Progenitor cell of endocrine pancreas (in vitro differentiated cells): ENCODE measurements at regions not wholly inside any gene's neighbourhood (a gene's known extent, or its start where the extent isn't known, plus 50 kb on each side); places are given as distances from the start of the nearest gene placed in this dataset.

Experiments
- DNase-seq: peaks from one replicate; pipeline ENCODE4 v3.0.0; 2021; ENCODE audit warnings: low spot score; ENCODE audit not compliant: unreplicated experiment
- H3K27ac Mint-ChIP-seq: 2 replicates; pipeline ENCODE4 v1.8.0; 2021; ENCODE audit warnings: mild to moderate bottlenecking, moderate library complexity, mixed read lengths
- H3K27me3 Mint-ChIP-seq: 2 replicates; pipeline ENCODE4 v1.8.0; 2021; ENCODE audit warnings: mixed read lengths
- H3K36me3 Mint-ChIP-seq: 2 replicates; pipeline ENCODE4 v1.8.0; 2022; ENCODE audit warnings: mixed read lengths; ENCODE audit not compliant: insufficient read depth
- H3K4me1 Mint-ChIP-seq: 2 replicates; pipeline ENCODE4 v1.8.0; 2021; ENCODE audit warnings: low read depth, mixed read lengths
- H3K4me3 Mint-ChIP-seq: 2 replicates; pipeline ENCODE4 v1.8.0; 2021; ENCODE audit warnings: low read depth, mild to moderate bottlenecking, moderate library complexity, mixed read lengths
- H3K9me3 Mint-ChIP-seq: 2 replicates; pipeline ENCODE4 v1.8.0; 2021; ENCODE audit warnings: low read depth, mixed read lengths
- CTCF ChIP-seq: fragments of 200-600 bp; sonication (generic); IDR thresholded peaks from one replicate; pipeline ENCODE4 v1.5.0; 2021; ENCODE audit warnings: antibody characterized with exemption, mild to moderate bottlenecking; ENCODE audit not compliant: unreplicated experiment

DNA sequence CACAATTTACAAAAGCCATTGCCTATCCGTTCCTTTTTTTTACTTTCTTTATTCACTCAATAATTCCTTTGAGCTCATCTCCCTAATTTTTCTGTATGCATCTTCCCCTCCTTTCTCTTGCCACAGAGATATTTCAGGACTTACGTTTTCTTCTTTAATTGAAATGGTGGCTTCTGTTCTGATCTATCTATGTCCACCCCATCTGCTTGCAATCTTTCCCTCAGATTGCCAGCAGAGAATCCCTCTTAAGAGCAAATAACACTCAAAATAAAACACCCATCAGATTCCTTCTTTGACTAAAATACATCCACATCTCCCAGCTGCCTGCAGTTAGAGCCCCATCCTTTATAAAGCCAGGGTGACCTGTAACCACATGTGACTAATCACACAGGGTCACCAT, 478.6 kb downstream of the EFNB2 start:
- Mint-ChIP-seq H3K27ac (no peak overlapping the region), H3K4me1 (no peaks in the 10 kb centered on the region), H3K9me3 (no peaks in the 10 kb centered on the region), H3K27me3 (no peaks in the 10 kb centered on the region), H3K4me3 (no peak overlapping the region), H3K36me3 (no peaks in the 10 kb centered on the region)
- TF ChIP-seq CTCF, result no peak
- DNase-seq, result no peak

- Mint-ChIP-seq H3K27me3 (no peaks in the 10 kb centered on the region), H3K4me1 (no peaks in the 10 kb centered on the region), H3K27ac (no peak overlapping the region), H3K9me3 (no peaks in the 10 kb centered on the region), H3K36me3 (no peaks in the 10 kb centered on the region), H3K4me3 (no peak overlapping the region)
- no peak for TF ChIP-seq CTCF
- DNase-seq, result no peak
Observed at GRCh38 chr13:106052200-106052767, 483.2 kb downstream of the EFNB2 start.

DNA sequence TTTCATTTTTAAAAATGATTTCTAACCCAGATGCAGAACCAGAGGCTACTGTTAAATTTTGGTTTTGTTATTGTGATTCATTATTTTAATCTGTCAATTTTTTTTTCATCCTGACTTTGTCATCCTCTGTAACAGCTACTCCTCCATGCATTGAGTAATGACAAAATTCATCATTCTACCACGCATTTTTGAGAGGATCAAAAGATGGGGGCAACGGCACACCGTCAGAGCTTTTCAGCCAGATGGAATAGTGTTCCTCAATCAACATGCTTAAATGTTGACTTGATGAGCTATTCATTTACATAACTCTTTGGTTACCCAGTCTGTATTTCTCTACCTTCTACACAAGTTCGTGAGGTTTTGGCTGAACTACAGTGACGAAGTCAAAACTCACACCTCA, 486.3 kb downstream of the EFNB2 start:
- no peak for TF ChIP-seq CTCF
- no peak overlapping the region for H3K27ac Mint-ChIP-seq
- H3K4me1 Mint-ChIP-seq, result peaks cover 6% of the 10 kb centered on the region
- H3K27me3 Mint-ChIP-seq, result no peaks in the 10 kb centered on the region
- no peaks in the 10 kb centered on the region for H3K9me3 Mint-ChIP-seq
- no peak overlapping the region for H3K4me3 Mint-ChIP-seq
- DNase-seq, result no peak
- H3K36me3 Mint-ChIP-seq, result no peaks in the 10 kb centered on the region

DNA sequence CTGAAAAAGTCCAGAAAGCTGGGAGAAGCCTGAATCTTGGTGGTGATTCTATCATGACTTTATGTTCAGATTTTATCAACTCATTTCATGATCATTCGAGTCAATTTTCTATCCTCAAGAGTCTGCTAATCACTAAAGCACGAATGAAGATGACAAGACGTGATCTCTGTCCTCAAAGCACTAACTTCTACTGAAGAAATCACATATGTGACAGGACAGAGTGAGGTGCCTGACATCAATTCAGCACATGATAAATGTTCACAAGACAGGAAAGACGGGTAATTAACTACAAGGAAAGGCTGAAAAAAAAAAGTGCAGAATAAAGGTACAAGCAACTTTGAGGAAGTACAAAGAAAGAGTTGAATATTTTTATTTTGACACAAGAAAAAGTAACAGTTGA, 487.1 kb downstream of the EFNB2 start:
- H3K4me3 Mint-ChIP-seq, result no peak overlapping the region
- H3K4me1 Mint-ChIP-seq, result peaks cover 12% of the 10 kb centered on the region
- H3K36me3 Mint-ChIP-seq, result no peaks in the 10 kb centered on the region
- DNase-seq, result no peak
- TF ChIP-seq CTCF, result no peak
- H3K27me3 Mint-ChIP-seq, result no peaks in the 10 kb centered on the region
- no peaks in the 10 kb centered on the region for H3K9me3 Mint-ChIP-seq
- H3K27ac Mint-ChIP-seq, result no peak overlapping the region

DNA sequence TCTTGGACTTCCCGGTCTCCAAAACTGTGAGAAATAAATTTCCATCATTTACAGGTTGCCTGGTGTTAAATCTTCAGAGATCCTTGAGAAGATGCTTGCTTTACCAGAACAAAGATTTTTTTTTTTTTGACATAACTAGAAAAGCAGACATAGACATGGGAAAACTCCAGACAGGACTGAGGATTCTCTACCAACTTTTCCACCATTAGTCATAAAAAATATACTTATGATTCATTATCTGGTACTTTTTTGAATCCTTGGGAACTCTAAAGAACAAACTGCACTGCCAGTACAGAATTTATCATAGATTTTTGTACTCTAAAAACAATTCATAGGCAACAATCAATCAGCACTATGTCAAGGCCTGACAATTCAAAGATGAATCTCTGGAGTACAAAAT, 487.6 kb downstream of the EFNB2 start:
- Mint-ChIP-seq H3K4me3 (no peak overlapping the region), H3K36me3 (no peaks in the 10 kb centered on the region), H3K9me3 (no peaks in the 10 kb centered on the region), H3K27ac (no peak overlapping the region), H3K4me1 (peaks cover 12% of the 10 kb centered on the region), H3K27me3 (no peaks in the 10 kb centered on the region)
- DNase-seq, result no peak
- no peak for TF ChIP-seq CTCF
